ENCODE measurements at regions not wholly inside any gene's neighbourhood (a gene's known extent, or its start where the extent isn't known, plus 50 kb on each side); places are given as distances from the start of the nearest gene placed in this dataset.

GRCh38 chr2:241947401-241947800 lies 77.9 kb downstream of the RTP5 start:
- DNase-seq (ENCODE audit: low read depth, low spot score) (no peak), ATAC-seq (no peak)
- H3K9me3 ChIP-seq (ENCODE audit: control insufficient read depth in 1 of 2, insufficient read depth in 1 of 2, low read depth in 1 of 2, low read length in 2 of 2) = no peaks in the 10 kb centered on the region
- H3K79me2 ChIP-seq (ENCODE audit: insufficient read depth, low read length) = no peaks in the 10 kb centered on the region
- BruUV-seq (replicated peaks) = no TSS peak
- H4K20me1 ChIP-seq (ENCODE audit: insufficient read depth) = no peaks in the 10 kb centered on the region
- H3K9me2 ChIP-seq (ENCODE audit: insufficient read depth) = no peaks in the 10 kb centered on the region
- no peak overlapping the region for H3K27ac ChIP-seq (ENCODE audit: low read depth, low read length)
- H3K9ac ChIP-seq (ENCODE audit: low read length) = no peak overlapping the region
- H2AFZ ChIP-seq (ENCODE audit: low read depth, low read length, poor library complexity, severe bottlenecking) = no peak overlapping the region
- ChIA-PET RAD21 (ENCODE audit: low non-redundant PET in 1 of 2, low total read pairs in 2 of 2, uncharacterized antibody in 2 of 2, unreplicated experiment in 2 of 2) (no interaction called here), POLR2A (no interaction called here), CTCF (no interaction called here)
- no peaks in the 10 kb centered on the region for H3K27me3 ChIP-seq (ENCODE audit: insufficient read depth, low read length)
- TF ChIP-seq ZNF274 (IDR thresholded peaks at IDR 0.05; ENCODE audit: low read depth, low read length) (no peak), SRF (IDR thresholded peaks at IDR 0.05; ENCODE audit: low read depth) (no peak), POLR2AphosphoS5 (IDR thresholded peaks at IDR 0.05; ENCODE audit: low read depth, low read length) (no peak), POLR2A (IDR thresholded peaks at IDR 0.05; ENCODE audit: borderline replicate concordance, extremely low read depth, insufficient read depth, insufficient read length) (no peak), CEBPB (IDR thresholded peaks at IDR 0.05; ENCODE audit: low read depth) (no peak), EZH2 (IDR thresholded peaks at IDR 0.05) (no peak), EZH2phosphoT487 (IDR thresholded peaks at IDR 0.05; ENCODE audit: borderline replicate concordance) (no peak), FOSL1 (IDR thresholded peaks at IDR 0.05; ENCODE audit: low read depth) (no peak), SIN3A (IDR thresholded peaks at IDR 0.05; ENCODE audit: low read depth) (no peak), ELF1 (IDR thresholded peaks at IDR 0.05; ENCODE audit: borderline replicate concordance, low read depth) (no peak), CBX3 (IDR thresholded peaks at IDR 0.05; ENCODE audit: low read depth) (no peak), ATF3 (IDR thresholded peaks at IDR 0.05) (no peak), REST (IDR thresholded peaks at IDR 0.05; ENCODE audit: low read depth) (no peak), YY1 (IDR thresholded peaks at IDR 0.05; ENCODE audit: extremely low read depth, insufficient replicate concordance, low read depth, low read length) (no peak), ZFX (IDR thresholded peaks at IDR 0.05) (no peak)
- no peak overlapping the region for H3K4me2 ChIP-seq (ENCODE audit: low read length)
- H3K4me1 ChIP-seq (ENCODE audit: control insufficient read depth in 1 of 2, insufficient read depth in 2 of 2, low read length in 2 of 2) = no peaks in the 10 kb centered on the region
- no peaks in the 10 kb centered on the region for H3K36me3 ChIP-seq (ENCODE audit: control insufficient read depth in 1 of 2, insufficient read depth in 2 of 2, low read length in 2 of 2)
- no peak overlapping the region for H3K4me3 ChIP-seq (replicated peaks in 1 of 2; ENCODE audit: low read depth in 1 of 2, low read length in 2 of 2)
- intact Hi-C loops (cut with micrococcal nuclease) = no loop called here
